ENCODE measurements at regions not wholly inside any gene's neighbourhood (a gene's known extent, or its start where the extent isn't known, plus 50 kb on each side); places are given as distances from the start of the nearest gene placed in this dataset.

GRCh38 chr4:79620617-79621016 is 212.6 kb upstream of the GK2 start:
- TF ChIP-seq EZH2phosphoT487 (IDR thresholded peaks at IDR 0.05; ENCODE audit: insufficient read depth, low read depth) (no peak), EZH2 (IDR thresholded peaks at IDR 0.05; ENCODE audit: insufficient read depth, poor library complexity, severe bottlenecking) (no peak)
